Thyroid gland (tissue), 4 donors: ENCODE measurements at regions not wholly inside any gene's neighbourhood (a gene's known extent, or its start where the extent isn't known, plus 50 kb on each side); places are given as distances from the start of the nearest gene placed in this dataset.

Experiments
- DNase-seq, 2 donors: peaks; one replicate each; pipeline ENCODE4 v3.0.0-alpha.2; 2019
- H3K27ac ChIP-seq, 3 donors: fragments of 200-600 bp; sonication (generic); 1 replicate in 2 of 3; 2 replicates in 1 of 3; pipeline ENCODE4 v1.5.1; 2016 to 2019; ENCODE audit warnings: mild to moderate bottlenecking in 1 of 3, moderate library complexity in 1 of 3
- H3K27me3 ChIP-seq: fragments of 200-600 bp; sonication (generic); one replicate; pipeline ENCODE4 v1.5.1; 2019
- H3K36me3 ChIP-seq, 2 donors: fragments of 200-600 bp; sonication (generic); one replicate each; pipeline ENCODE4 v1.5.1; 2016 to 2019
- H3K4me1 ChIP-seq, 2 donors: fragments of 200-600 bp; sonication (generic); one replicate each; pipeline ENCODE4 v1.5.1; 2017 to 2019
- H3K4me3 ChIP-seq, 3 donors: fragments of 200-600 bp; sonication (generic); replicated peaks in 1 of 3; 1 replicate in 2 of 3; 2 replicates in 1 of 3; pipeline ENCODE4 v1.5.1; 2016; ENCODE audit warnings: mild to moderate bottlenecking in 1 of 3
- H3K9me3 ChIP-seq: fragments of 200-600 bp; sonication (generic); one replicate; pipeline ENCODE4 v1.5.1; 2017
- CTCF ChIP-seq, 6 experiments: fragments of 200-600 bp in 3 of 6; fragments of 450-650 bp in 3 of 6; sonication (generic) in 3 of 6; IDR thresholded peaks; one replicate each; pipeline ENCODE4 v1.5.1; 2016 to 2019; ENCODE audit warnings: antibody characterized with exemption in 6 of 6, mild to moderate bottlenecking in 2 of 6, inconsistent platforms in 1 of 6, moderate library complexity in 1 of 6
- POLR2A ChIP-seq, 2 donors: fragments of 450-650 bp; IDR thresholded peaks; one replicate each; pipeline ENCODE4 v1.6.1; 2017; ENCODE audit warnings: antibody characterized with exemption in 2 of 2, mild to moderate bottlenecking in 2 of 2, moderate library complexity in 1 of 2
- WGBS, 2 donors: methylation state at CpG; one replicate each; pipeline ENCODE4 v1.1.5; 2017; 5-methylcytosine and 5-hydroxymethylcytosine counted together
- intact Hi-C: fragments of 100-400 bp; cut with DNase I; formaldehyde crosslinking; loops from one replicate; pipeline ENCODE4 v1.15.1; 2023

- no peak overlapping the region for H3K27ac ChIP-seq
- no peaks in the 10 kb centered on the region for H3K36me3 ChIP-seq
- TF ChIP-seq CTCF (IDR thresholded peaks at IDR 0.05) (no peak), POLR2A (IDR thresholded peaks at IDR 0.05) (no peak)
- DNase-seq = no peak
- H3K4me1 ChIP-seq = no peaks in the 10 kb centered on the region
- intact Hi-C loops = no loop called here
- no peaks in the 10 kb centered on the region for H3K9me3 ChIP-seq
- no peaks in the 10 kb centered on the region for H3K27me3 ChIP-seq
- WGBS, 2 donors = 64 to 72% methylated on average over 2 of the region's 2 CpGs
- H3K4me3 ChIP-seq = no peak overlapping the region
Measured at GRCh38 chr21:15539376-15539775, 190.4 kb upstream of the USP25 start.

- H3K36me3 ChIP-seq = no peaks in the 10 kb centered on the region
- H3K27me3 ChIP-seq = no peaks in the 10 kb centered on the region
- no peak for DNase-seq
- WGBS, 2 donors = 53 to 71% methylated on average over 6 of the region's 6 CpGs
- TF ChIP-seq CTCF (IDR thresholded peaks at IDR 0.05) (no peak), POLR2A (IDR thresholded peaks at IDR 0.05) (no peak)
- no peak overlapping the region for H3K4me3 ChIP-seq
- intact Hi-C loops = no loop called here
- no peak overlapping the region for H3K27ac ChIP-seq
- no peaks in the 10 kb centered on the region for H3K9me3 ChIP-seq
- H3K4me1 ChIP-seq = no peaks in the 10 kb centered on the region
Measured at GRCh38 chr21:15543473-15543872, 186.3 kb upstream of the USP25 start.

GRCh38 chr21:15549671-15550070 is 180.1 kb upstream of the USP25 start:
- Histone ChIP-seq H3K4me1 (no peaks in the 10 kb centered on the region), H3K9me3 (no peaks in the 10 kb centered on the region), H3K27me3 (no peaks in the 10 kb centered on the region), H3K27ac (no peak overlapping the region), H3K36me3 (no peaks in the 10 kb centered on the region), H3K4me3 (no peak overlapping the region)
- WGBS, 2 donors = 44 to 57% methylated on average over 3 of the region's 3 CpGs
- DNase-seq = no peak
- intact Hi-C loops = no loop called here
- TF ChIP-seq CTCF (IDR thresholded peaks at IDR 0.05) (no peak), POLR2A (IDR thresholded peaks at IDR 0.05) (no peak)

GRCh38 chr21:15552914-15553494 is 176.8 kb upstream of the USP25 start:
- Histone ChIP-seq H3K27ac (no peak overlapping the region), H3K36me3 (no peaks in the 10 kb centered on the region), H3K4me3 (no peak overlapping the region), H3K9me3 (no peaks in the 10 kb centered on the region), H3K27me3 (no peaks in the 10 kb centered on the region), H3K4me1 (no peaks in the 10 kb centered on the region)
- WGBS, 2 donors = 69 to 77% methylated on average over 3 of the region's 3 CpGs
- TF ChIP-seq POLR2A (IDR thresholded peaks at IDR 0.05) (no peak), CTCF (IDR thresholded peaks at IDR 0.05) (peak in 1 of 6 experiments; percentile 5)
- intact Hi-C loops = no loop called here
- DNase-seq = no peak

- Histone ChIP-seq H3K4me3 (no peak overlapping the region), H3K27me3 (no peaks in the 10 kb centered on the region), H3K36me3 (no peaks in the 10 kb centered on the region), H3K27ac (no peak overlapping the region), H3K9me3 (no peaks in the 10 kb centered on the region), H3K4me1 (no peaks in the 10 kb centered on the region)
- DNase-seq = no peak
- 89 to 93% methylated on average over 4 of the region's 4 CpGs for WGBS, 2 donors
- intact Hi-C loops = no loop called here
- no peak for TF ChIP-seq POLR2A (IDR thresholded peaks at IDR 0.05)
- no peak for TF ChIP-seq CTCF (IDR thresholded peaks at IDR 0.05)
Measured at GRCh38 chr21:15557925-15558324, 171.9 kb upstream of the USP25 start.
